ENCODE measurements at regions not wholly inside any gene's neighbourhood (a gene's known extent, or its start where the extent isn't known, plus 50 kb on each side); places are given as distances from the start of the nearest gene placed in this dataset.

- 36 to 41% (median 40%) methylated on average over 5 of the region's 5 CpGs for WGBS, 4 donors
- Histone ChIP-seq H3K9me3 (replicated peaks in 1 of 3) (no peaks in the 10 kb centered on the region), H3K27ac (peak overlapping the region in 4 of 5 donors; percentile 48 to 85 (median 64)), H3K4me1 (replicated peaks in 1 of 2) (peaks cover 0 to 26% of the 10 kb centered on the region in 2 donors), H3K27me3 (no peaks in the 10 kb centered on the region), H3K36me3 (replicated peaks in 1 of 2) (no peaks in the 10 kb centered on the region), H3K4me3 (peak overlapping the region in 1 of 4 donors; percentile 30)
- DNase-seq: no peak
- no peak for TF ChIP-seq CTCF (IDR thresholded peaks at IDR 0.05)
- intact Hi-C loops (cut with DNase I): no loop called here
Measured at GRCh38 chr20:53829724-53830521, 236.3 kb upstream of the ZNF217 start.

GRCh38 chr20:53829255-53829723, 235.7 kb upstream of the ZNF217 start:
- WGBS, 4 donors: 16 to 26% (median 20%) methylated on average over 8 of the region's 8 CpGs
- intact Hi-C loops (cut with DNase I): no loop called here
- no peak for TF ChIP-seq CTCF (IDR thresholded peaks at IDR 0.05)
- TF ChIP-seq POLR2A (IDR thresholded peaks at IDR 0.05): no peak
- DNase-seq: peak in 2 of 7 donors; percentile 13 to 39
- no peaks in the 10 kb centered on the region for H3K36me3 ChIP-seq (replicated peaks in 1 of 2)
- no peaks in the 10 kb centered on the region for H3K9me3 ChIP-seq (replicated peaks in 1 of 3)
- H3K27me3 ChIP-seq: no peaks in the 10 kb centered on the region
- H3K4me1 ChIP-seq (replicated peaks in 1 of 2): peaks cover 0 to 26% of the 10 kb centered on the region in 2 donors
- H3K27ac ChIP-seq: peak overlapping the region in 4 of 5 donors; percentile 48 to 85 (median 64)
- H3K4me3 ChIP-seq: peak overlapping the region in 1 of 4 donors; percentile 30

- H3K36me3 ChIP-seq (replicated peaks in 1 of 2): no peaks in the 10 kb centered on the region
- peaks cover 0 to 26% of the 10 kb centered on the region in 2 donors for H3K4me1 ChIP-seq (replicated peaks in 1 of 2)
- DNase-seq: no peak
- peak overlapping the region in 1 of 4 donors; percentile 30 for H3K4me3 ChIP-seq
- peak overlapping the region in 4 of 5 donors; percentile 48 to 85 (median 64) for H3K27ac ChIP-seq
- no peaks in the 10 kb centered on the region for H3K9me3 ChIP-seq (replicated peaks in 1 of 3)
- no peak for TF ChIP-seq POLR2A (IDR thresholded peaks at IDR 0.05)
- no peak for TF ChIP-seq CTCF (IDR thresholded peaks at IDR 0.05)
- intact Hi-C loops (cut with DNase I): no loop called here
- WGBS, 4 donors: 7 to 14% (median 10%) methylated on average over 6 of the region's 6 CpGs
- no peaks in the 10 kb centered on the region for H3K27me3 ChIP-seq
Measured at GRCh38 chr20:53828682-53829254, 235.1 kb upstream of the ZNF217 start.

GRCh38 chr20:53828088-53828681, 234.5 kb upstream of the ZNF217 start:
- Histone ChIP-seq H3K27ac (peak overlapping the region in 4 of 5 donors; percentile 48 to 85 (median 64)), H3K36me3 (replicated peaks in 1 of 2) (no peaks in the 10 kb centered on the region), H3K9me3 (replicated peaks in 1 of 3) (no peaks in the 10 kb centered on the region), H3K4me3 (peak overlapping the region in 1 of 4 donors; percentile 30), H3K4me1 (replicated peaks in 1 of 2) (peaks cover 0 to 26% of the 10 kb centered on the region in 2 donors), H3K27me3 (no peaks in the 10 kb centered on the region)
- WGBS, 4 donors: 17 to 29% (median 21%) methylated on average over 5 of the region's 5 CpGs
- TF ChIP-seq POLR2A (IDR thresholded peaks at IDR 0.05) (no peak), CTCF (IDR thresholded peaks at IDR 0.05) (no peak)
- intact Hi-C loops (cut with DNase I): no loop called here
- no peak for DNase-seq

Measured in adrenal gland (tissue), 9 donors.